ENCODE measurements at regions not wholly inside any gene's neighbourhood (a gene's known extent, or its start where the extent isn't known, plus 50 kb on each side); places are given as distances from the start of the nearest gene placed in this dataset.
"Not testable (repeated sequence)": the region's sequence is repeated elsewhere in the genome, so short reads cannot be mapped to it uniquely, and the experiment has no call there.

DNA sequence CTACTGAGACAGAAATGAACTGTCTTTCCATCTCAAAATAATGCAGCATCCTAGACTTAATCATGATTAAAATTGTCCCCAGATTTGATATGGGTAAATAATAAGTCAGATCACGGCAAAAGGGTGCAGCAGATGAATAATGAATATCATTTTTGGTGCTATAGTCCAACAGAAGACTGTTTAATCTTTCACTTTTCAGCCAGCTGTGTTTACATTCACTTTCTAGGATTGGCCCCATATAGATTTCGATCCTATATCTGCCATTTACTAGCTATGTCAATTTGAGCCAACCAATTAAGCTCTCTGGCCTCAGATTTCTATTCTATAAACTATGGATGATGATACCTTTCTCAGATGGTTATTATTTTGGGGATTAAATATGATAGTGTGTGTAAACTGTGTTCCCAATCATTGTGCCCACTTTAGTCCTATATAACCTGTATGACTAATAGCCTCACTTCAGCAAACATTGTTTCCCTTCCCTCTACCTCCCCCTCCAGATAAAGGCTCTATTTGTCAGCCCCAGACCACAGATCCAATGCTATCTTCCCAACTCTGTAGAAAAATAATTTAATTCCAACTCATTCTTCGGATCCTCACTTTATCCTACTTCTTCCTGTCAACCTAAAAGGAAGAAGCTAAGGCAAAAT lies 53.6 kb upstream of the NT5E start:
- DNase-seq = no peak

DNA sequence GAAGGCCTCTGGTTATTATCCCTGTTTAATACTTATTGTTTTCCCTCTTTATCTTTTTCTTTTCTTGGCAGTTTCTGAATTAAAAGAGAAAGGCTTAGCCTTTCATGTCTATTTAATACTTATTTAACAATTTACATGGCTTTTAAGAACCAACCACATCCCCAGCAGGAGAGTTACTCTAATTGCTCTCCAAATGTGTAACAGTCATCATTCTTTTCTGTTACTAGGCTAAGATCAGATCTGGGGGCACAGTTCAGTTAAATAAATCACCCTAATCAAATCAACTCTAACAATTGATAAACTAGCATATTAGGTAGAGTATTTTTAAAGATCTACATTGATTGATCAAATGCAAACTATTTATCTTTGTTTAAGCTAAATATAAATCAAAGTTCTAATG lies 54.1 kb upstream of the NT5E start:
- no peak for DNase-seq

DNA sequence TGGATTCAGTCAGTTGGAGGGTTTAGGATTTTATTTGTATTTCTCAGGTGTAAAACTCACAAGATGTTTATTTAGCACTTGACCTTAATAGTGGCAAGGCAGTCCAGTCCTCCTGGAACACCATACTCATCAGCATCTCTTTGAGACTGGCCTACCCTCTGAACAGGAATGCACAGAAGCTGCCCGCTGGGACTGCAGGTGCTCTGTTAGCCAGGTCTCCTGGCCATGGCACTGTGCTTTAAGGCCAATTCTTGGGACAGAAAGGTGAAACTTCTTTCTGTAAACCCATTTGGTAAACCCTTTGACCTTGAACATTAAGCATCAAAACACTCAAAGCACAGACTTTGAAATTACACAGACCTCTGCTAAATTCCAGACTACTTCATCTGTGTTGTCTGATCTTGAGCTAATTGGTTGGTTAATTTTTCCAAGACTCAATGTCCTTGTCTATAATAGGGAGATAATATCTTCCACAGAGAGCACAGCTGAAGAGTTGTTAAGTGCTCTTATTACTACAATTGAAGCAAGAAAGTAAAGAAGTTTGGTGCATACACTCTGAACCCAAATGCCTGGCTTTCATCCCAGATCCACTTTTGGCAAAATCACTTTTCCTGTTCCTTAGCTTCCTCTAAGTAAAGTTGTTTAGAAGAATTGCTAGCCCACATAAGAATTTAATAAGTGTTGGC lies 54.9 kb upstream of the NT5E start:
- DNase-seq = no peak

DNA sequence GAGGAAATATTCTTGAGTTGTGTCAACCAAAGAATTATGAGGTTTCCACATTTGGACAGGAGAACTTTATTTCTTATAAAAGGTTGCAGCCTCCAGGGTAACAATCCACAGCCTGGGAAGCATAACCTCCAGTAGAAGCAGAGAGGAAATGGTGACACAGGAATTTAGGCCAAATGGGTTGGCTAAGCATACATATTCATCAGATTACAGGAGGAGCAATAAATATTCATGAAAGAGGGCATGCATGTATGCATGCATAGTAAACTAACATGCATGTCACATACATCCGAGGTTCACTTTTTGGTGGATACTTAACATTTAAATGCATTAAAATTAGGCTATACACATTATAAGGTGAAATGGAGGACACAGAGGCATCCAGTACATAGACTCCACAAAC lies 55.7 kb upstream of the NT5E start:
- DNase-seq = no peak

DNA sequence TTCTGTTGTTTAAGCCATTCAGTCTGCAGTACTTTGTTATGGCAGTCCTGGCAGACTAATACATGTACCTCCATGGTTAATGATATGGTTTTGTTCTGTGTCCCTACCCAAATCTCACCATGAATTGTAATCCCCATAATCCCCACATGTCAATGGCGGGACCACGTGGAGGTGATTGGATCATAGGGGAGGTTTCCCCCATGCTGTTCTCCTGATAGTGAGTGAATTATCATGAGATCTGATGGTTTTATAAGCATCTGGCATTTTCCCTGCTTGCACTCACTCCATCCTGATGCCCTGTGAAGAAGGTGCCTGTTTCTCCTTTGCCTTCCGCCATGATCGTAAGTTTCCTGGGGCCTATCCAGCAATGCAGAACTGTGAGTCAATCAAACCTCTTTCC lies 57.5 kb upstream of the NT5E start:
- no peak for DNase-seq

DNA sequence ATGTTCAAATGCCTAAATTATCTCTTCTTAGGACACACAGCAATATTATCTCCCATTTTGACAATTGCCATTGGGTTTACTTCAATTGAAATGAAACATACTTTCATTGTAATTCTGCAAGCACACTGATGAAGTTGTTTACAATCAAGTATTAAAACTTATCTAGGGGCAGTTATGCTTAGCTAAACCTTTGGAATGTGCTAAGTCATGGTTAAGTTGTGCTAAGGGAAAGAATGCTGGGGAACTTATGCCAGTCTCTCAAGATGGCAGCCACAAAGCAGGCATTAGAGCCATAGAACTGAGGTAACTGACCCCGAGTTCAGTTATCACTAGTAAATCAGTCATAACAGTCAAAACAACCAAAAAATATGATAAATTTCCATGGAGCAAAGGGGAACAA lies 59.1 kb upstream of the NT5E start:
- no peak for DNase-seq

DNA sequence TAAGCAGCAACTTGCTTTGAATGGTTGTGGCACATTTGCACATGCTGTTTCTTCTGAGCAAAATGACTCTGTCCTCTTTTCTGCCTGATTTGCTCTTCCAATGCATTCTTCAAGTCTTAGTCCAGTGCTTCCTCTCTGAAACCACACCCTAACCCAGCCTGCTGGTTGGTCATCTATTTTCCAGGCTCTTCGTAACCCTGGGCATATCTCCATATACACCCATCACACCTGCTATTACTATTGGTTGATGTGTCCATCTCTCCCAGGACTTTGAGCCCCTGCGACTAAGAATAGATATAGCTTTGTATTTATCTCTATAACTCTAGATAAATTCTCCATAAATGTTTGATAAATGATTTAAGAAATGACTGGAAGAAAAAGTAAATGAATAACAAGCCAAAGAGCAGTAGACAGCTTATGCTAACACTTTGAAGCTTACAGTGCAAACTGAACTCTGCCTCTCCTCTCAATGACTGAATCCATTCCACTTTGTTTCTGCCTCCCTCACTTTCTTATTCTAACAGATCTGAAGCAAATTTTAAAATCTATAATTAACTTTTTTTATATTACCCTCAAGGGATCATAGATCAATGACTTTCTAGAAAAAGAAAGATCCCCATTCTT lies 59.7 kb upstream of the NT5E start:
- no peak for DNase-seq

DNA sequence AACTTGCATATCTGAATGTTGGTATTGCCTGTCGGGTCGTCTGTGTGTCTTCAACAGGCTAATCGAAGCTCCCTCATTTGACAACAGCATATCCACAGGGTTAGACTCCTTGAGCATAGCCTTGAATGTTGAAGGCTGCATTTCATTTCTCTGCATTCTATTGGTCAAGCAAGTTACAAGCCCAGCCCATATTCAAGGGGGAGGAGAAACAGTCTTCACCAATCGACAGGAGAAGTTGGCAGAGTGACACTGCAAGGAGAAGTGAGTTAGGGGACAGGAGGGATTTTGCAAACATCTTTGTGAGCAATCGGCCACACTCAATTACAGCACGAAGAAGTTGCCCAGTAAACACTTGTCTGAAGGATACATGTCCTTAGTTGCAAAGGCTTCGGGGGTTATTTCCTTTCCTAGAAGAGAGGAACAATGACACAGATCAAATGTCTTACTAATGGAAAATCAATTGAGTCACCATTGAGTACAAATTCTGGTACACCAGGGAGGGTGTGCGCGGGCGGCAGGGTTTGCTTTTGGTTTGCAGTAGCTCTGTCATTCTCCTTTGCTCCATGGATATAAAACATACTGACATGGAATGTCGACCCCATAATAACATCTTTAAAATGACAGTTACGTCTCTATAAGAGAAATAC lies 60.6 kb upstream of the NT5E start:
- DNase-seq = no peak

DNA sequence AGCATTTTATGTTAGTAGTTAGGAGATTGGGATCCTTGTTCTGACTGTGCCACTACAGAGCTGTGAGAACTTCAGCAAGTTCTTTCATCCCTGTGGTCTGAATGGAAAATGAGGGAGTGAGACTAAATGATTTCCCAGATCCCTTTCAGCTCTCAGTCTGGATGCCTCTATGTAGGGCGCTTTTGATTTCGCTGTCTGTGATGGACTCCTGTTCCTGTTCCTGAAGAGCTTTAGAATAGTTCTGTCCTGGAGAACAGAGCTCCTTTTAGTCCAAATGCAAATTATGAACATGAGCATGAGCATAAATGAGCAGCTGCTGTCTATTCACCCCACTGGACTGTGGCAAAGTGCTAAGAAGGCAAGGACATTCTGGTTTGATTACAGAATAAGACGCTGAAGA lies 61.4 kb upstream of the NT5E start:
- no peak for DNase-seq

DNA sequence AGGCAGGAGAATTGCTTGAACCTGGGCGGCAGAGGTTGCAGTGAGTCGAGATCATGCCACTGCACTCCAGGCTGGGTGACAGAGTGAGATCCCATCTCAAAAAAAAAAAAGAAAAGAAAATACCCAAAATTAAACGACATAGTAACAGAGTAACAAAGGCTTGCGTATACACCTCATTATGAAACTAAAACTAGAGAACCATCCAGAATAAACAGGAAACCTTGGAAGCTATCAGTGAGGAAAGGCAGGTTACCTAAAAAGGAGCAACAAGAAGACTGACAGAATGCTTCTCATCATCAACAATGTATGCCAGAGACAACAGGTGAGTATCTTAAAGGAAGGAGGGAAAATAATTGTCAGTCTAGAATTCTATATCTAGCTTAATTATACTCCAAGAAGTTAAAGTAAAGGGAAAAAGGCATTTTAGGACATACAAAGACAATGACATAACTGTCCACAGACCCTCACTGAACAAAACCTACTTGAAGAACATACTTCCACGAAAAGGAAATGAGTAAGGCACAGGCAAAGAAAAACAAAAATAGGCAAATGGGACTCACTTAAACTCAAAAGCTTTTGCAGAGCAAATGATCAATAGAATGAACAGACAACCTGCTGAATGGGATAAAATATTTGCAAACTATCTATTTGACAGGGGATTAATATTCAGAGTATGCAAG lies 64.1 kb upstream of the NT5E start:
- DNase-seq = no peak

DNA sequence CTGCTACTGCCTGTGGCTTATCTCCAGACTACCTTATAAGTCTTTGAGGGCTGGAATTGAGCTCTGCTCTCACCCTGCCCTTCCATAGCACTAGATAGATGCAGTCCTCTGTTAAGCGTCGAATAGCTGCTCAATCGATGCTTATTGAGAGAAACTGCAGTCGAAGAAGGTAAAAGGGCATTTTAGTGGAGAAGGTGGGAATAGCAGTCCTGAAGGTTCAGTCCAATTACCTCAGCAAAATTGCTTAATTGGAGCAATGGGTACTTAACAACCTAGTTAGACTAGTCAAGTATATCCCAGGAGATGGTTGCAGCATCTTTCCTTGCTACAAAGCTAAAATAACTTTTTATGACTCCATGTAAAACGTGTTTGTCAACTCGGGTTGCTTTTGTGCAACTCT lies 66.8 kb upstream of the NT5E start:
- no peak for DNase-seq

DNA sequence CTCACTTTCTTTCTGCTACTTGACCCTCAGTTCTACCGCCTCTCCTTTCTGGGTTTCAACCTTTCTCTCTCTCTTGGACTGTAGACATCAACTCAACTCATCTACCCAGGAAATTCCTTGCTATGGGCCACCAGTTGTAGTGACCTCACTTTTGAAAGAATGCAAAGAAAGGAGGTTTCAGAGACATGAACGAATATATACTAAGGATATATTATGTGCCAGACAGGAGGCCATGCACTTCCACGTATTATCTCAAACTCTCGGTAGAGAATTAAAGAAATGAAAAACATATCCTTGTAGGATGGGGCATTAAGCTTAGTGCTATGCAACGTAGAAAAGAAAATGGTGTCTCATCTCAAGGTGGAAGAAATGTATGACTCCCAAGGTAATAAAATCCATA lies 67.3 kb upstream of the NT5E start:
- no peak for DNase-seq

DNA sequence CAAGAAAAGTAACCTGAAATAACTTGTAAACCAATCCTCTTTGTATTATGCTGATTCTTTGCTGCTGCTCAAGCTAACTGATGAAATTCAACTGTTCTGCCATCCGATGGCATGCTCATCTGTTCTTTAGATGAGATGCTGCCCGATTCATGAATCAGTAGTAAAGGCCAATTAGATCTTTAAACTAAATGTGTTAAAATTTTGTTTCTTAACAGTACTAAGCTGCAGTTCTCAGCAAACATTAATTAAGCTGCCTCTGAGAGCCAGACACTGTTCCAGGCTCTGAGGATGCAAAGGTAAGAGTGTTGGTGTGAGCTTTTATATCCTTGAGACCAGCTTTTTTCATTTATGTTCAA lies 77.0 kb upstream of the NT5E start:
- DNase-seq = no peak

DNA sequence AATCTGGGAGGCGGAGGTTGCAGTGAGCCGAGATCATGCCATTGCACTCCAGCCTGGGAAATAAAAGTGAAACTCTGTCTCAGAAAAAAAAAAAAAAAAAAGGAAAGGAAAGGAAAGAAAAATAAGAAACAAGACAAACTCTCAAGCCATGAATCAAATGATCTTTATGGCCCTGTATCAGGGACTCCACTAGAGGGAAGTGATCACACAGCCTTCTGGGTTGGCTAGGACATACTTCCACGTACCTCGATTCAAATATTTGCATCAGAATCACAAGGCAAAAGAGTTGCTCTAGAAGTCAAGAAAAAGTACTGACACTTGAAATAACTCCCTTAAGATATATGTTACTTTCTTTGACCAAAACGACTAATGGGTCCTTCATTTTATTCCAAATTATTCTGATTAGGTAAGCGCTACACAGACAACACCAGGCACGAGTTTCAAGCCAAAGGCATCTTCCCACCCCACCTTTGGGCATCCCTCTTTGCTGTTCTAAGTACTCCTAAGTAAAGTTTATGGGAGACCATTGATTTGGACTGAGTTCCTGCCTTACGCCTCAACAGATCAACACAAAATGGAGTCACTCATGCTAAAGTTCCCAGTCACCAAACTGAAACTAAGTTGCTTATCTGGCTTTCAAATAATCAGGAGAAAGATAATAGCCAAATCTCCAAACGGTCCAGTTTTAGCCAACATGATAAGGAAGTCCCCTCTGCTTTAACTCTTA lies 77.5 kb upstream of the NT5E start:
- DNase-seq = no peak

DNA sequence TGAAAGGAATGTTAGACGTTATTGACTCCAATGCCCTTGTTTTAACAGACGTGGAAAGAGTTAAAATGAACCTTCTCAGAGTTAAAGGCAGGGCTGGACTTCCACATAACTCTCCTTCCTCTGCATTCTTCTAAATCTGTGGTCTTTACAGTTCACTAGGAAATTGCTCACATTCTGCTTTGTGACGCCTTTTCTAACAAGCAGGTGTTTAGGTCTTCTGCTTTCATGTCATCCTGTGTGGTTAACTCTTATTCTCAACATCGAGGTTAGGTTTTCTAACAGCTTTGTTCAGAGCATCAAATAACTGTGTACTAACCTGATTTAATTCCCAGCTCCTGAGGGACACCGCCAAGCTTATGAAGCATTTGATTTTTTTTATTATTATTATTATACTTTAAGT lies 81.3 kb upstream of the NT5E start:
- DNase-seq = no peak

DNA sequence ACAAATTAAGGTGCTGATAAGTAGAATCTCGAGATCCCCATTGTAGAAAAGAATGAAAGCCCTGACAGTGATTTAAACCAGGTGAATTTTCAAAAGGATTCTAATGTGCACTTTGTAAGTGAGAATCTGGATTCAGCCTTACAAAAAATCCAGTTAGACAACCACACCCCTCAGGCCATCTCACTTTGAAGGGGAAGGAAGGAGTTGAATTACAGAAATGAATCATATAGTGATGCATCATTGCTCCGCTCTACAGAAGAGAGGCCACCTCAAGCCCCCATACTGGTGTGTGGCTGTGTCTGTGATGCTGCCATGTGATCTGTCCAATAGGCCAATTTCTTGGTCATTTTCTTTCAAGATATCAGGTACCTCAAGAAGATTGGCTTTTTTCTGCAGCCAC lies 85.5 kb upstream of the NT5E start:
- DNase-seq = no peak

DNA sequence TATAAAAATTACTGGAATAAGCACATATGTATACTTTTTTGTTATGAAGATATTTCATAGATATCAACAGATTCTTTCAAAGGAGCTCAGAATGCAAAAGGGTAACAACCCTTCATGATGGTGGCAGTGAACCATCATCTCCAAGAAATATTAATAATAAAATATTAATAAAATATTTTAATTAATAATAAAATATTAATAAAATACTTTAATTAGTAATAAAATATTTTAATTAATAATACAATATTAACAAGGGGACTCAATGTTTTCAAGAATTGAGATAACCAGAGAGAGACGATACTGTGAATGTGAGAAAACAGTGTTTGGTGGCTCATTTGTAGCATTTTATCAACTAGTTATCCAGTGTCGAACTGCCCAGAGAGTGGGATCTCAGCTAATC lies 86.0 kb upstream of the NT5E start:
- DNase-seq = no peak

DNA sequence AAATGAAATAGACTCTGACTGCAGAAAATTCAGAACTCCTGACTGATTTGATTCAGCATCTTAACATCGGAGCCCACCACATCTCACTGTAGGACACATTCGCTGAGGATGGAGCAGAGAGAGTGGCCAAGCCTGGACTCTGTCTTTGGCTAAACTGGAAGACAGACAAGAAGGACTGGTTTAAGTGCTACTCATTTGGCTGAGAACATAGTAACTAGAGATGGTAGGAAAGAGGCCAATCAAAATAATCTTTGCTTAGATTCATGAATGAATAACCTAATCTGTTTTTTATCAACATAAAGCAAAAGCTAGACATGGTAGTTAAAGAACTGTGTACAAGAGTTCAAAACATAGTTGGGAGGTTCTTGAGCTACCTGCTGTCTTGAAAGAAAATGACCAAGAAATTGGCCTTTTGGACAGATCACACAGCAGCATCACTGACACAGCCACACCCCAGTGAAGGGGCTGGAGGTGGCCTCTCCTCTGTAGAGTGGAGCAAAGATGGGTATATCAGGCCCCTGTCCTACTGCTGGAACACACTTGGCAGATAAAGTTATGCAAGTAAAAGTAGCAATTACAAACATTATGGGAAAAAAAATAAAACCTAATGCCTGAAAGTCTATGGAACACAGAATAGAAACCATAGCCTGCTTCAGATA lies 87.1 kb upstream of the NT5E start:
- no peak for DNase-seq

DNA sequence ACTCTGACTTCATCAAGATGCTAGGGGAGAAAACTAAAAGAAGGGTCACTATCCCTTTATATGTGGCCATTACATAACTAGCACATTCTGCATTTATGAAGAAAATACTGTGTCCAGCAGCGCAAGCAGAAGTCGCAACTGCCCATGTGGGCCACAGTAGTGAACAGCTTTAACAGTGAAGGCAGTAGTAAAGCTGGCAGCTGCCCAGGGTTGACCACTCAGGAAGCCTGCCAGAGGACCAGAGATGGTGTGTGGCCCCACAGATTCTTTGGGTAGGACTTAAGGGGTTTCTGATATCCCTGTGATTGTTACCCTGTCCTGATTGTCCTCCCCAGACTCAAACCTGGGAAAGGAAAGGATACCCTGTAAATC lies 88.3 kb upstream of the NT5E start:
- no peak for DNase-seq

DNA sequence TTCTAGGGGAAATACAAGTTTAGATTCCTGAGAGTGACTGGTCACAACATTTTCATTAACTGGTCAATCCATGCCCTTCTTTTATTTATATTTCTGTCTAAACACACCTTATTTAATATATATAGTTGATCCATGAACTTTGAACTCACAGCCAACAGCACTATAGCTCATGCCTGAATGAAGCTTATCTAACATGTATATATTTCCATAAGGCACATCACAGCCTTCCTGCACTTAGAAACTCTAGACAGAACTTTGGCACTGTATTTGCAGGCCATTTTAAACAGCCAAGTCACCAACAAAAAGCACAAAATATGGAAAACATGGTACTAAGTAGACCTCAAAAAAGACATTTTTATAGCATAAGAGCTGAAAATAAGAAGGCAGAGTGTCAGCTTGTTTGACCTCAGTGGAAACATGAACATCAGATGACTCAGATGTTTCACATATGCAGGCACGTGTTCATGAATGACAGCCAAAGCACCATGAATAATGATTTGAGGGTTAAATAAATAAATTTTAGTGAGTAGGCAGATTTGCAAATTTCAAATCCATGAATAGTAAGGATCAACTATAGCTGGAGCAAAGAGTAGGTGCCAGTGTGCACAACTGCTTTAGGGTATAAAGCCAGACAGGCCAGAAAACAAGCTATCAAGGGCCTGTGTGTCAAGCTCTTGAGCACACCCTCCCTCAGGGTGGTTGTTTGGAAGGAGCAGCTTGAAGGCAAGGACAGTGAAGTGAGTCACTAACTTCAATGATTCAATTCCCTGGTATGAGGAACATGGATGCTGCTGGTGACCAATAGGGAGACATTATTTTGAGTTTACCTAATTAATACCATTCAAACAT lies 88.9 kb upstream of the NT5E start:
- no peak for DNase-seq

DNA sequence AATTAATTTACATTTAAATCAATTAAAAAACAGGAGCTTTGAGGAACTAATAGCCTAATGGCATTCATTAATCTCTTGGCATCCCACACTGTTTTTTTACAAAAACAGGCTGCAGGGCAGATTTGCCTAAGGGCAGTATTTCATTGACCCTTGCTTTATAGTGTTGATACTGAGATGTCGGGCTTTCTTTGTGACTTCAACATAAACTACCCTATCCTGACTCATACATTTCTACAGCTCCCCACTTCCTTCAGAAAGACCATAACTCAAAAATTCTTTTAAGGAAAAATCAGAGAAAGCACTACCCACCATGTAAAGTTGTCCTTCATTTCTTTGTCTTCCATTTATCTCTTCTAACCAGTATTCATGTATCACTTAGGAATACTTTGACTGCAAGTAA lies 92.2 kb upstream of the NT5E start:
- DNase-seq = no peak

DNA sequence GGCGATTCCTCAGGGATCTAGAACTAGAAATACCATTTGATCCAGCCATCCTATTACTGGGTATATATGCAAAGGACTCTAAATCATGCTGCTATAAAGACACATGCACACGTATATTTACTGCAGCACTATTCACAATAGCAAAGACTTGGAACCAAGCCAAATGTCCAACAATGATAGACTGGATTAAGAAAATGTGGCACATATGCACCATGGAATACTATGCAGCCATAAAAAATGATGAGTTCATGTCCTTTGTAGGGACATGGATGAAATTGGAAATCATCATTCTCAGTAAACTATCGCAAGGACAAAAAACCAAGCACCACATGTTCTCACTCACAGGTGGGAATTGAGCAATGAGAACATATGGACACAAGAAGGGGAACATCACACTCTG lies 93.1 kb upstream of the NT5E start:
- DNase-seq = not testable (repeated sequence)
